ENCODE measurements at regions not wholly inside any gene's neighbourhood (a gene's known extent, or its start where the extent isn't known, plus 50 kb on each side); places are given as distances from the start of the nearest gene placed in this dataset.

- Histone ChIP-seq H3K9ac (ENCODE audit: low read depth, low read length) (no peak overlapping the region), H3K18ac (ENCODE audit: low read depth, low read length) (no peak overlapping the region), H4K20me1 (ENCODE audit: insufficient read depth, low read length) (no peaks in the 10 kb centered on the region), H2AK9ac (replicated peaks; ENCODE audit: low read depth, low read length, poor library complexity) (no peak overlapping the region), H3K4ac (ENCODE audit: low read depth, low read length) (no peak overlapping the region), H2AFZ (replicated peaks; ENCODE audit: low read length, poor library complexity) (no peak overlapping the region), H3K79me1 (ENCODE audit: low read depth in 1 of 2, low read length in 2 of 2) (no peaks in the 10 kb centered on the region), H3K4me1 (ENCODE audit: control insufficient read depth, insufficient read depth, low read length) (no peaks in the 10 kb centered on the region), H3K4me3 (ENCODE audit: insufficient read depth, low read depth, low read length) (no peak overlapping the region), H2BK120ac (ENCODE audit: low read depth, low read length) (no peak overlapping the region), H4K91ac (ENCODE audit: insufficient read depth, low read depth, low read length) (no peak overlapping the region), H3K56ac (ENCODE audit: extremely low read depth, insufficient read depth, low read length) (no peak overlapping the region), H3K27ac (ENCODE audit: insufficient read depth, low read length) (no peak overlapping the region), H2BK15ac (ENCODE audit: low read depth, low read length) (no peak overlapping the region), H3K14ac (replicated peaks; ENCODE audit: low read depth, low read length) (no peak overlapping the region), H3K23ac (ENCODE audit: low read depth, low read length) (no peak overlapping the region), H3K9me3 (ENCODE audit: control insufficient read depth, insufficient read depth, low read length) (peaks cover 38% of the 10 kb centered on the region), H3K9me1 (ENCODE audit: insufficient read depth, low read length) (no peaks in the 10 kb centered on the region), H3K4me2 (ENCODE audit: low read depth, low read length) (no peak overlapping the region), H4K8ac (ENCODE audit: low read depth in 2 of 2, low read length in 2 of 2) (no peak overlapping the region), H2AK5ac (ENCODE audit: low read depth, low read length) (no peak overlapping the region), H2BK20ac (ENCODE audit: low read depth, low read length) (no peak overlapping the region), H4K5ac (ENCODE audit: low read depth, low read length) (no peak overlapping the region), H2BK5ac (ENCODE audit: low read depth, low read length, poor library complexity, severe bottlenecking) (no peak overlapping the region), H3K27me3 (ENCODE audit: control insufficient read depth, insufficient read depth, low read length) (no peaks in the 10 kb centered on the region), H3K36me3 (ENCODE audit: control insufficient read depth, insufficient read depth, low read length) (no peaks in the 10 kb centered on the region)
- POLR2A ChIA-PET (ENCODE audit: unreplicated experiment) = no interaction called here
- dilution Hi-C loops (cut with HindIII; ENCODE audit: low sequenced_read_pairs, unreplicated experiment) = no loop called here
- whole genome bisulfite sequencing, 2 experiments (ENCODE audit: extremely low coverage in 2 of 2, insufficient read length in 1 of 2) = no CpG with 5 or more reads among the region's 3 CpGs
- ATAC-seq (ENCODE audit: low read depth) = no peak
- intact Hi-C loops (cut with micrococcal nuclease) = no loop called here
- in situ Hi-C loops (cut with MboI; ENCODE audit: low sequenced_read_pairs) = no loop called here
- TF ChIP-seq FOS (IDR thresholded peaks at IDR 0.05; ENCODE audit: low read depth, low read length) (no peak), CTCF (conservative IDR thresholded peaks at IDR 0.05; ENCODE audit: low read depth, low read length) (no peak), MXI1 (IDR thresholded peaks at IDR 0.05; ENCODE audit: borderline replicate concordance, low read depth, low read length) (no peak), SMC3 (IDR thresholded peaks at IDR 0.05; ENCODE audit: low read depth, low read length) (no peak), CHD1 (IDR thresholded peaks at IDR 0.05; ENCODE audit: low read depth, low read length) (no peak), POLR2A (IDR thresholded peaks at IDR 0.05; ENCODE audit: low read depth, low read length) (no peak), BHLHE40 (IDR thresholded peaks at IDR 0.05; ENCODE audit: low read depth, low read length) (no peak), MAFK (IDR thresholded peaks at IDR 0.05; ENCODE audit: low read depth, low read length) (no peak), RCOR1 (IDR thresholded peaks at IDR 0.05; ENCODE audit: insufficient replicate concordance, low read length) (no peak), RFX5 (IDR thresholded peaks at IDR 0.05; ENCODE audit: low read depth, low read length) (no peak), MAZ (IDR thresholded peaks at IDR 0.05; ENCODE audit: borderline replicate concordance, low read depth, low read length) (no peak), USF2 (IDR thresholded peaks at IDR 0.05; ENCODE audit: low read depth, low read length) (no peak), ELK1 (IDR thresholded peaks at IDR 0.05; ENCODE audit: borderline replicate concordance, low read depth, low read length) (no peak), NFE2L2 (IDR thresholded peaks at IDR 0.05; ENCODE audit: low read depth, low read length) (no peak), CEBPB (IDR thresholded peaks at IDR 0.05; ENCODE audit: low read depth, low read length) (no peak), RAD21 (IDR thresholded peaks at IDR 0.05; ENCODE audit: low read length) (no peak)
- no peak for DNase-seq
- CTCF ChIA-PET = no interaction called here
- no TSS peak for BruUV-seq (replicated peaks)
Measured at GRCh38 chr22:49360746-49361145, 466.9 kb downstream of the BRD1 start.

Data from IMR-90 (cell line).